GM18520 (cell line): ENCODE measurements at regions not wholly inside any gene's neighbourhood (a gene's known extent, or its start where the extent isn't known, plus 50 kb on each side); places are given as distances from the start of the nearest gene placed in this dataset.

Experiments
- ATAC-seq: cut with Tn5 transposase; IDR thresholded peaks from one replicate; pipeline ENCODE4 v1.9.1; 2021; ENCODE audit not compliant: unreplicated experiment

DNA sequence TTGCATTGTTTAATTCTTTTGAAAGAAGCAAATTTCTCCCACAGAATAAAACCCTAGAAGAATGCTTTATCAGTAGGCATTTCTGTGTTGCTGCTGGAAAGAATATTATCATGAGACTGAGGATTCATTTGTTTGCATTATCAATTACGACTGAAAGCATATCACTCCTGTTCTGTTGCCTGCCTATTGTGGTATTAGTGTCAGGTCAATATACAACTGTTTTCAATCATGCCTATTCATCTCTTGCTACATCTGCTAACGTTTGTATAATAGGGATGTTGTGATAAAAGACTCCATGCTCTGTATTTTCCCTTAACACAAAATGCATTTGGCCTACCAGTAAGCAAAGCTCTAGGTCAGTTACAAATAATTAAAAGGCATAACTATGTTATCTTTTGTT, 221.5 kb downstream of the PTPRC start:
- no peak for ATAC-seq

DNA sequence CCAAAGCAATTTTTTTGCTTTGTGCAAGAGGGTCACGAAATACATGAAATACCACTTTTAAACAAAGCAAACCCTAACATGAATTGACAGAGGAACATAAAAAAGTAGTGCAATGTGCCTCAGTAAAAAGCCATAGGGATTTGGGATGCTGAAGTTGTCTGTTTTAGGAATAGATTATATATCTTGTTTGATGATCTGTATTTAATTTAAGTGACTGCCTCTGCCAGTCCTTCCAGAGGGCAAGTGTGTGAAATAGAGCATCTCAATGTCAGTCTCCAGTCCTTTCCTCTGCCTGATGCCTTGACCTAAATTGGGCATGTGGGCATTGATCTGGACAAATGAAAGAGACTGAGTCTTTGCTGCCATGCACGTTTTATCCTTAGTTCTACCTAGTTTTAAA, 222.8 kb downstream of the PTPRC start:
- ATAC-seq, result no peak

GRCh38 chr1:198864695-198865094, 225.9 kb downstream of the PTPRC start:
- ATAC-seq, result no peak

DNA sequence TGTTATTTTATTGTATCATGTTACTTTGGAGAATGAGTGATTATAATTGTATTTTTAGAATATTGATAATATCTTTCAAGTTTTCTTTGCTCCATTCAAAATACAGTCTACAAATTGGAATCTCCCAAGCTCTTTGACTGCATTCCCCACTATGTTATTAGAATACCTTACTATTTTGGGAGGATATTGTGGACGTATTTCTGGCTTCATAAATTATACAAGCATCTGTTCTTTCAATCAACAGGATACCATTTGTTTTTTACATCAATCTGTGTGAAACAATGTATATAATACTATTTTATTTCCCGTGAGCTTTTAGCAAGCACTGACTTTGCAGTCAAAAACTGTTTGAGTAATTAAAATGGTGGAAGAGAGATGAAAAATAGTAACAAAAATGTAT, 226.5 kb downstream of the PTPRC start:
- ATAC-seq, result no peak

GRCh38 chr1:198867182-198867581, 228.3 kb downstream of the PTPRC start:
- no peak for ATAC-seq

- ATAC-seq, result no peak
Measured at GRCh38 chr1:198873696-198874230, 234.9 kb downstream of the PTPRC start.

DNA sequence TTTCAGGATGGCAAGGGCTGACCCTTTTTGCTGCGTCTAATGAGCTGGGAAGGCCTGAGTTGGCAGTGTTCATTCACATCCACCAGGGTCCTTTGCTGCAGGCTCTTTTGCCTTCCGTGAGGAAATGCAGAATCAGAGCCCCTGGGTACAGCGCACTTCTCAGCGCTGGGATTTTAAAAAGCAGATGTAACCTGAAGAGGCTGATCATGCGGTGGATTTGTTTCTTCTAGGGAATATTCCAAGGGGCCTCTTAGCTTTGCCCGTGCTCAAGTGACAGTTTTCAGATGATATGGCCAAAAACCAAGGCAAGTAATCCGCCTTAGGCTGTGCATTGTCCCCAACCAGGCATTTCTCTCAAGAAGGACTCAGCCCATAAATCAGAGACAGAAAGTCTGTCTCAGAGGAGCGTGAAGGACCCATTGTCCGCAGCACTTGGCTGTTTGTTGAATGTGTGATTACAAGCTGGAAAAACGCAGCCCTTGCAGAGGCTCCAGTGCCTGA, 237.6 kb downstream of the PTPRC start:
- no peak for ATAC-seq

- ATAC-seq, result no peak
Measured at GRCh38 chr1:198878566-198878965, 239.7 kb downstream of the PTPRC start.

GRCh38 chr1:198879711-198880306, 241.0 kb downstream of the PTPRC start:
- ATAC-seq, result no peak

DNA sequence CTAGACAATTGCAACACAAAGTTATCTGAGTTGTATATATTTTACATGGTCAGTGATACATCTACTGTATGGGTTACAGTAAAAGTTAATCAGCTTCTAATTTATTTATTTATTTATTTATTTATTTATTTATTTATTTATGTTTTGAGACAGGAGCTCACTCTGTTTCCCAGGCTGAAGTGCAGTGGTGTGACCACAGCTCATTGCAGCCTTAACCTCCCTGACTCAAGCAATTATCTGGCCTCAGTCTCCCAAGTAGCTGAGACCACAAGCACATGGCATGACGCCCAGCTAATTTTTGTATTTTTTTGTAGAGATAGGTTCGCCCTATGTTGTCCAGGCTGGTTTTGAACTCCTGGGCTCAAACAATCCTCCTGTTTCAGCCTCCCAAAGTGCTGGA, 241.6 kb downstream of the PTPRC start:
- no peak for ATAC-seq

GRCh38 chr1:198880818-198881597, 242.2 kb downstream of the PTPRC start:
- ATAC-seq, result no peak

- ATAC-seq, result no peak
Measured at GRCh38 chr1:198883184-198883583, 244.3 kb downstream of the PTPRC start.

DNA sequence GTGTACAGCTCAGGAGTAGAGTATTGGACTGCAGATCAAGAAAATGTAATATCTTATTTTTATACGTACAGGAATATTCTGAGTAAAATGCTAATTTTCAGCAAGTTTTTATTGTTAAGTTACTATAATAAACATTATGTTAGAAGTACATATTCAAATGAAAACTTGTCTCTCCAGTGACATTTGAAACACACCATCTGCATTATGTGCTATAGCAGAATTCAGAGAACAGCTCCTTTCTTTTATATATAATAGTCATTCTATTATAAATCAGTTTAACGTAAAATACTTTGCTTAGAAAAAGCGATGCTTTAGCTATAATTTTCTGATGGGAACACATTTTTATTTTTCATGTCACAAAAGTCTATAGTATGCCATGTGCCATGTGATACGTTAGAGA, 249.0 kb downstream of the PTPRC start:
- no peak for ATAC-seq

DNA sequence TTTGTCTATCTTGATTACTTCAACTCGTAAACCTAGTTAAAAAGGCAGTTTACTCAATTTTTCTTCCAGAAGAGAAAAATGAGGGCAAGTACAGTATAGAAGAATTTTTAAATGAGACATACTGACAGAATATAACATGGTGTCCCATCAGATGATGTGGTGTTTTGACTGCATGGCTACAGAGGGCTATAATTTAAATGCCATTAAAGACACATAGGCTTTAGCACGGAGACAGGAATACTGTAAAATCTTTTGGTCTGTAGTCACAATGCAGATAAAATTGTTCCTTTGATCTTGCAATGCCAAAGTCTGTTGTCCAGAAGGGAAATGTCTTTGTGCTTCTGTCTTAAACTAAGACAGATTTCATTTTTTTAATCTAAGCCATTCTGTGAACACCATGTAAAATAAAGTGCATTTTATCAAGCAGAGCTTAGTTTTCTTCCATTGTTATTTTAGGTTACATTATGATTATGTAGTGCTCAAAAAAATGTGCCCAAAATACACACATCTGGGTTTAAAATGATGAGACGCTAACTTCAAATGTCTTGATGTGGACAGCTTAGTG, 249.6 kb downstream of the PTPRC start:
- no peak for ATAC-seq

- no peak for ATAC-seq
Measured at GRCh38 chr1:198889101-198889500, 250.3 kb downstream of the PTPRC start.

- no peak for ATAC-seq
Measured at GRCh38 chr1:198889749-198890148, 250.9 kb downstream of the PTPRC start.

- ATAC-seq, result no peak
Measured at GRCh38 chr1:198890214-198890930, 251.5 kb downstream of the PTPRC start.

DNA sequence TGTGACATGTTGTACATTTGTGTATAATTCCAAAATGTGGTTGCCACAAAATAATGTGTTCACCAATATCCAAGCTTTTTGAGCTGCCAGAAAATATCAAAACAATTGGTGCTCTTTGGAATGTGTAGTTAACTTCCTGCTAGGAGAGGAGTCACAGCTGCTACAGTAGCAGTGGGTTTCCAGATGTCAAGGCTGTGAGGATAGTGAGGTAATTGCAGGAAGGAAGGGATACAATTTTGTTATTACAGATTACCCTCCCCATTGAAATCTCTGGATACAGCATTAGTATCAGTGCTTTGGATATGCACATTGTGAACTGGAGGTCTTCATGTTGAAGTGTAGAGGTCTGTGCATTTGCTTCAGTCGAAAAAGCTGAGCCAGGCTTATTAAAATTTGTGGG, 253.2 kb downstream of the PTPRC start:
- no peak for ATAC-seq

GRCh38 chr1:198893141-198893540, 254.3 kb downstream of the PTPRC start:
- ATAC-seq, result no peak

- ATAC-seq, result no peak
Measured at GRCh38 chr1:198893763-198894444, 255.1 kb downstream of the PTPRC start.

DNA sequence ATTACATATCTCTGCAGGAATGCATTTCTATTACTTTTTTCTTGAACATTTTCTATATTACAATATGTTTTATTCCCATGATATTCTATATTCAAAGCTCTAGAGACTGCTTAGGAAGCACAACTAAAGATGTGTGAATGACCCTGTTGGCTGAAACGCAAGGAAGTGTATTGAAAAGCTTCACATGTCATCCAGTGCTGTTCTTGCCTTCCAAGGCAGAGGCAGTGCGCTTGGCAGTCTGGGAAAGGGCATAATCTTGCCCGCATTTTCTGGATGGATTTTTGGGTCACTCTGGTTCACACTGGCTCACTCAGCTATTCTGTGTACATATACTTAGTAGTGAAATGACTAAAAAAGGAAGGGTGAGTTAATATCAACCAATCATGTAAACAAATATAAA, 262.4 kb downstream of the PTPRC start:
- ATAC-seq, result no peak
